ENCODE measurements at regions not wholly inside any gene's neighbourhood (a gene's known extent, or its start where the extent isn't known, plus 50 kb on each side); places are given as distances from the start of the nearest gene placed in this dataset.

GRCh38 chr22:48577014-48577690 lies 1250.5 kb downstream of the BRD1 start:
- TF ChIP-seq EZH2 (IDR thresholded peaks at IDR 0.05; ENCODE audit: insufficient read depth, poor library complexity, severe bottlenecking) (no peak), EZH2phosphoT487 (IDR thresholded peaks at IDR 0.05; ENCODE audit: insufficient read depth, low read depth) (no peak)
